K562 (cell line): ENCODE measurements at regions not wholly inside any gene's neighbourhood (a gene's known extent, or its start where the extent isn't known, plus 50 kb on each side); places are given as distances from the start of the nearest gene placed in this dataset.

Experiments used
- GTF2F1 ChIP-seq: IDR thresholded peaks from 2 replicates; pipeline ENCODE4 v1.6.1; 2011; ENCODE audit warnings: low read depth, low read length, improper control_type of control experiment
- JUN ChIP-seq, 2 experiments: sonication (generic) in 1 of 2; formaldehyde crosslinking in 1 of 2; IDR thresholded peaks; 2 replicates each; pipeline versions ENCODE4 v1.6.1 to v1.8.0; 2012 to 2022; ENCODE audit warnings: borderline replicate concordance in 2 of 2, mild to moderate bottlenecking in 2 of 2, improper control_type of control experiment in 1 of 2, low read depth in 1 of 2, low read length in 1 of 2, missing genetic modification reagents in 1 of 2
- NFRKB ChIP-seq: fragments of 450-650 bp; IDR thresholded peaks from 2 replicates; pipeline ENCODE4 v1.6.1; 2016; ENCODE audit warnings: low read depth
- POLR2AphosphoS5 ChIP-seq: IDR thresholded peaks from 2 replicates; pipeline ENCODE4 v1.6.1; 2011; ENCODE audit warnings: mild to moderate bottlenecking, low read depth, low read length, moderate library complexity; ENCODE audit not compliant: control insufficient read depth, insufficient read depth

DNA sequence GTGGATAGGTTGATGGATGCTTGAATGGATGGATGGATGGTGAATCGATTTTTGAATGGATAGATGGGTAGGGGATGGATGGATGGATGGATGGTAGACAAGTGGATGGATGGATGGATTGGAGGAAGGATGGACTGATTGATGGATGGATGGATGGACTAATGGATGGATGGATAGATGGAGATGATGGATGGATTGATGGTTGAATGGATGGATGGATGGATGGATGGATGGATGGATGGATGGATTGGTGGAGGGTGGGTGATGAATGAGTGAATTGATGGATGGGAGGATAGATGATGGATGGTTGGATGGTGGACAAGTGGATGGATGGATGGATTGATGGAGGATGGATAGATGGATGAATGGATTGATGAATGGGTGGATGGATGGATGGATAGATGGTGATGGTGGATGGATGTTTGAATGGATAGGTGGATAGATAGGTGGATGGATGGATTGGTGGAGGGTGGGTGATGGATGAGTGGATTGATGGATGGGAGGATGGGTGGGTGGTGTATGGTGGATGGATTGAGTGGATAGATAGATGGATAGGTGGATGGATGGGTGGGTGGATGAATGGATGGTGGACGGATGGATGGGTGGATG, 1140.9 kb downstream of the BRD1 start:
- TF ChIP-seq JUN (IDR thresholded peaks at IDR 0.05; ENCODE audit: borderline replicate concordance, low read depth, low read length) (no peak), JUN (CRISPR knock-in tag; IDR thresholded peaks at IDR 0.05; ENCODE audit: borderline replicate concordance) (no peak), GTF2F1 (no peak), NFRKB (no peak), POLR2AphosphoS5 (no peak)
